B cell (primary cell): ENCODE measurements at regions not wholly inside any gene's neighbourhood (a gene's known extent, or its start where the extent isn't known, plus 50 kb on each side); places are given as distances from the start of the nearest gene placed in this dataset.

Experiments
- ATAC-seq: fragments of 200-7000 bp; cut with Tn5 transposase; one replicate; pipeline ENCODE4 v1.10.0; 2021; ENCODE audit warnings: low read depth, mild to moderate bottlenecking, moderate number of reproducible peaks, moderate library complexity
- CTCF ChIA-PET: fragments of 350-600 bp; sonication (Branson Sonifier 250); formaldehyde crosslinking; loops from one replicate; lab custom pipeline; 2021; ENCODE audit warnings: antibody characterized with exemption, inconsistent platforms; lab: Charles Lee
- POLR2A ChIA-PET: fragments of 350-600 bp; sonication (Branson Sonifier 250); formaldehyde crosslinking; loops from one replicate; lab custom pipeline; 2021; ENCODE audit warnings: antibody characterized with exemption; lab: Charles Lee
- DNase-seq: peaks from one replicate; pipeline ENCODE4 v3.0.0; 2013
- H2AFZ ChIP-seq: 2 replicates; pipeline ENCODE4 v1.6.1; 2012; ENCODE audit warnings: mild to moderate bottlenecking, low read depth, low read length; ENCODE audit not compliant: insufficient read depth, poor library complexity, severe bottlenecking
- H3K27ac ChIP-seq, 2 donors: 1 replicate in 1 of 2; 2 replicates in 1 of 2; pipeline ENCODE4 v1.5.1; 2012 to 2013; ENCODE audit warnings: low read length in 2 of 2, mild to moderate bottlenecking in 2 of 2, moderate library complexity in 1 of 2
- H3K27me3 ChIP-seq, 4 experiments: fragments of 200-600 bp in 1 of 4; sonication (generic) in 1 of 4; replicated peaks in 1 of 4; 1 replicate in 2 of 4; 2 replicates in 2 of 4; pipeline versions ENCODE4 v1.6.1 to v1.7.0; 2013 to 2016; ENCODE audit warnings: low read length in 3 of 4, mild to moderate bottlenecking in 2 of 4, mixed read lengths in 1 of 4, moderate library complexity in 1 of 4; ENCODE audit not compliant: insufficient read depth in 4 of 4, control insufficient read depth in 3 of 4; ENCODE audit errors: control extremely low read depth in 1 of 4
- H3K36me3 ChIP-seq, 2 experiments: replicated peaks in 1 of 2; 1 replicate in 1 of 2; 2 replicates in 1 of 2; pipeline versions ENCODE4 v1.6.1 to v1.7.1; 2013; ENCODE audit warnings: low read length in 1 of 2; ENCODE audit not compliant: insufficient read depth in 2 of 2, control insufficient read depth in 1 of 2; ENCODE audit errors: control extremely low read depth in 1 of 2, extremely low read depth in 1 of 2
- H3K4me1 ChIP-seq, 2 donors: fragments of 200-600 bp in 1 of 2; sonication (generic) in 1 of 2; 1 replicate in 1 of 2; 2 replicates in 1 of 2; pipeline versions ENCODE4 v1.5.1 to v1.6.1; 2013 to 2017; ENCODE audit warnings: low read length in 2 of 2; ENCODE audit not compliant: control insufficient read depth in 2 of 2, insufficient read depth in 2 of 2
- H3K4me2 ChIP-seq: replicated peaks from 2 replicates; pipeline ENCODE3; 2012; ENCODE audit warnings: mild to moderate bottlenecking, low read depth, low read length; ENCODE audit not compliant: poor library complexity, severe bottlenecking
- H3K4me3 ChIP-seq, 5 experiments: fragments of 200-600 bp in 1 of 5; sonication (generic) in 1 of 5; 1 replicate in 3 of 5; 2 replicates in 2 of 5; pipeline versions ENCODE4 v1.5.1 to v1.7.0; 2011 to 2016; ENCODE audit warnings: low read length in 4 of 5, mild to moderate bottlenecking in 4 of 5, low read depth in 2 of 5, control low read depth in 1 of 5, moderate library complexity in 1 of 5; ENCODE audit not compliant: insufficient read depth in 1 of 5; ENCODE audit errors: control extremely low read depth in 1 of 5, extremely low read depth in 1 of 5
- H3K79me2 ChIP-seq: fragments of 200-600 bp; sonication (generic); one replicate; pipeline ENCODE4 v1.6.0; 2016; ENCODE audit warnings: low read length; ENCODE audit not compliant: control insufficient read depth, insufficient read depth
- H3K9ac ChIP-seq: fragments of 200-600 bp; sonication (generic); 2 replicates; pipeline ENCODE4 v1.6.1; 2017; ENCODE audit warnings: mild to moderate bottlenecking, low read length, moderate library complexity
- H3K9me3 ChIP-seq, 3 donors: one replicate each; pipeline versions ENCODE4 v1.6.1 to v1.7.1; 2013; ENCODE audit warnings: low read length in 2 of 3; ENCODE audit not compliant: control insufficient read depth in 2 of 3, insufficient read depth in 1 of 3; ENCODE audit errors: control extremely low read depth in 1 of 3
- H4K20me1 ChIP-seq: 2 replicates; pipeline ENCODE4 v1.6.0; 2012; ENCODE audit warnings: mild to moderate bottlenecking, low read length; ENCODE audit not compliant: insufficient read depth, control insufficient read depth, poor library complexity, severe bottlenecking
- H3K27ac Mint-ChIP-seq: one replicate; pipeline ENCODE4 v1.8.0; 2021; ENCODE audit warnings: mixed read lengths
- H3K27me3 Mint-ChIP-seq: one replicate; pipeline ENCODE4 v1.8.0; 2021; ENCODE audit warnings: mixed read lengths
- H3K4me1 Mint-ChIP-seq: one replicate; pipeline ENCODE4 v1.8.0; 2021; ENCODE audit warnings: mixed read lengths
- H3K4me3 Mint-ChIP-seq: one replicate; pipeline ENCODE4 v1.8.0; 2021; ENCODE audit warnings: mixed read lengths
- H3K9me3 Mint-ChIP-seq: one replicate; pipeline ENCODE4 v1.8.0; 2022; ENCODE audit warnings: mixed read lengths; ENCODE audit not compliant: insufficient read depth
- CTCF ChIP-seq: fragments of 200-600 bp; IDR thresholded peaks from one replicate; pipeline ENCODE4 v1.8.0; 2022; ENCODE audit warnings: antibody characterized with exemption, mild to moderate bottlenecking
- EZH2 ChIP-seq: IDR thresholded peaks from 2 replicates; pipeline ENCODE4 v1.6.1; 2012; ENCODE audit warnings: borderline replicate concordance, low read depth, mild to moderate bottlenecking, moderate library complexity, low read length; ENCODE audit not compliant: insufficient read depth, poor library complexity, severe bottlenecking
- WGBS: methylation state at CpG from one replicate; pipeline ENCODE4 v1.1.5; 2013; ENCODE audit warnings: missing lambda C conversion rate; ENCODE audit not compliant: insufficient coverage; 5-methylcytosine and 5-hydroxymethylcytosine counted together
- intact Hi-C: fragments of 100-400 bp; cut with micrococcal nuclease; formaldehyde crosslinking; loops from one replicate; pipeline ENCODE4 v1.10.0; 2022

GRCh38 chr13:109401307-109401706, 385.1 kb downstream of the IRS2 start:
- Mint-ChIP-seq H3K4me1 (no peaks in the 10 kb centered on the region), H3K4me3 (no peak overlapping the region), H3K9me3 (peaks cover 5% of the 10 kb centered on the region), H3K27me3 (no peaks in the 10 kb centered on the region), H3K27ac (no peak overlapping the region)
- H3K27me3 ChIP-seq, result no peaks in the 10 kb centered on the region
- intact Hi-C loops, result no loop called here
- peaks cover 0 to 19% (median 0%) of the 10 kb centered on the region in 3 donors for H3K9me3 ChIP-seq
- DNase-seq, result no peak
- ChIA-PET POLR2A (no interaction called here), CTCF (no interaction called here)
- no peak overlapping the region for H3K4me3 ChIP-seq
- H3K9ac ChIP-seq, result no peak overlapping the region
- H3K79me2 ChIP-seq, result no peaks in the 10 kb centered on the region
- no peak for ATAC-seq
- H3K4me1 ChIP-seq, result no peaks in the 10 kb centered on the region
- no peak overlapping the region for H3K4me2 ChIP-seq
- H2AFZ ChIP-seq, result no peak overlapping the region
- no peaks in the 10 kb centered on the region for H4K20me1 ChIP-seq
- no peak overlapping the region for H3K27ac ChIP-seq
- H3K36me3 ChIP-seq, result no peaks in the 10 kb centered on the region
- WGBS, result 91% methylated on average over 8 of the region's 9 CpGs
- TF ChIP-seq EZH2 (no peak), CTCF (no peak)

- no peak overlapping the region for H3K27ac Mint-ChIP-seq
- Histone ChIP-seq H3K9ac (no peak overlapping the region), H3K36me3 (no peaks in the 10 kb centered on the region), H4K20me1 (no peaks in the 10 kb centered on the region), H3K4me2 (no peak overlapping the region), H3K4me1 (no peaks in the 10 kb centered on the region), H3K4me3 (no peak overlapping the region), H3K9me3 (peaks cover 0 to 19% (median 0%) of the 10 kb centered on the region in 3 donors), H2AFZ (no peak overlapping the region), H3K27me3 (no peaks in the 10 kb centered on the region), H3K79me2 (no peaks in the 10 kb centered on the region), H3K27ac (no peak overlapping the region)
- ATAC-seq (no peak), DNase-seq (no peak)
- ChIA-PET POLR2A (no interaction called here), CTCF (no interaction called here)
- TF ChIP-seq EZH2, result no peak
- TF ChIP-seq CTCF, result no peak
- H3K9me3 Mint-ChIP-seq, result peaks cover 5% of the 10 kb centered on the region
- no peaks in the 10 kb centered on the region for H3K4me1 Mint-ChIP-seq
- intact Hi-C loops, result no loop called here
- no peak overlapping the region for H3K4me3 Mint-ChIP-seq
- 98% methylated on average over 6 of the region's 11 CpGs for WGBS
- no peaks in the 10 kb centered on the region for H3K27me3 Mint-ChIP-seq
Observed at GRCh38 chr13:109400624-109401257, 385.6 kb downstream of the IRS2 start.
